Lung (tissue), 11 donors: ENCODE measurements at regions not wholly inside any gene's neighbourhood (a gene's known extent, or its start where the extent isn't known, plus 50 kb on each side); places are given as distances from the start of the nearest gene placed in this dataset.

Experiments used
- ATAC-seq: fragments of 200-7000 bp; cut with Tn5 transposase; one replicate; pipeline ENCODE4 v1.9.1; 2020; ENCODE audit warnings: moderate number of reproducible peaks; ENCODE audit not compliant: insufficient read depth, low FRiP score
- DNase-seq, 3 donors: peaks; one replicate each; pipeline ENCODE4 v3.0.0-alpha.2; 2013 to 2017
- H3K27ac ChIP-seq, 2 donors: one replicate each; pipeline ENCODE4 v1.5.1; 2013; ENCODE audit warnings: mild to moderate bottlenecking in 2 of 2, moderate library complexity in 2 of 2, control low read depth in 1 of 2, inconsistent platforms in 1 of 2, low read depth in 1 of 2, low read length in 1 of 2
- H3K27me3 ChIP-seq, 3 donors: one replicate each; pipeline ENCODE4 v1.5.1; 2013; ENCODE audit warnings: low read length in 2 of 3; ENCODE audit not compliant: control insufficient read depth in 3 of 3, insufficient read depth in 3 of 3
- H3K36me3 ChIP-seq, 4 donors: one replicate each; pipeline ENCODE4 v1.5.1; 2013; ENCODE audit warnings: low read length in 4 of 4, mild to moderate bottlenecking in 1 of 4, moderate library complexity in 1 of 4; ENCODE audit not compliant: control insufficient read depth in 4 of 4, insufficient read depth in 4 of 4
- H3K4me1 ChIP-seq, 5 donors: one replicate each; pipeline ENCODE4 v1.5.1; 2013; ENCODE audit warnings: low read length in 5 of 5, mild to moderate bottlenecking in 2 of 5, moderate library complexity in 1 of 5; ENCODE audit not compliant: control insufficient read depth in 5 of 5, insufficient read depth in 5 of 5
- H3K4me3 ChIP-seq: one replicate; pipeline ENCODE4 v1.5.1; 2013; ENCODE audit warnings: mild to moderate bottlenecking, control low read depth, moderate library complexity
- H3K9ac ChIP-seq, 2 donors: one replicate each; pipeline ENCODE4 v1.5.1; 2013; ENCODE audit warnings: low read length in 2 of 2, control low read depth in 1 of 2; ENCODE audit not compliant: insufficient read depth in 1 of 2
- H3K9me3 ChIP-seq, 4 donors: one replicate each; pipeline ENCODE4 v1.5.1; 2013; ENCODE audit warnings: low read length in 3 of 4, mild to moderate bottlenecking in 1 of 4, moderate library complexity in 1 of 4; ENCODE audit not compliant: control insufficient read depth in 4 of 4, insufficient read depth in 3 of 4
- CTCF ChIP-seq: IDR thresholded peaks from 2 replicates; pipeline ENCODE4 v1.5.1; 2012; ENCODE audit warnings: mild to moderate bottlenecking; ENCODE audit errors: control extremely low read depth, extremely low read depth
- WGBS, 2 donors: extraction: QIAGEN DNeasy Blood & Tissue Kit; methylation state at CpG; one replicate each; pipeline ENCODE4 v1.1.7; 2013; 5-methylcytosine and 5-hydroxymethylcytosine counted together
- donor health status: control.
- donor health status: control.
- donor health status: Bipolar disorder and iron deficiency.
- donor health status: healthy.
- donor health status: DM: yes; HTN: yes; CAD: no.

- H3K27me3 ChIP-seq = no peaks in the 10 kb centered on the region
- H3K36me3 ChIP-seq = no peaks in the 10 kb centered on the region
- no peak overlapping the region for H3K4me3 ChIP-seq
- no peak overlapping the region for H3K27ac ChIP-seq
- WGBS, 2 donors = 75 to 77% methylated on average over 8 of the region's 8 CpGs
- H3K9ac ChIP-seq = no peak overlapping the region
- DNase-seq = no peak
- no peak for ATAC-seq
- no peak for TF ChIP-seq CTCF
- no peaks in the 10 kb centered on the region for H3K4me1 ChIP-seq
- no peaks in the 10 kb centered on the region for H3K9me3 ChIP-seq
Measured at GRCh38 chr5:63240063-63240755, 661.6 kb downstream of the LRRC70 start.

GRCh38 chr5:63233911-63234310 lies 655.3 kb downstream of the LRRC70 start:
- no peak overlapping the region for H3K9ac ChIP-seq
- TF ChIP-seq CTCF = no peak
- 40 to 66% methylated on average over 3 of the region's 3 CpGs for WGBS, 2 donors
- no peaks in the 10 kb centered on the region for H3K27me3 ChIP-seq
- peaks cover 0 to 5% (median 0%) of the 10 kb centered on the region in 5 donors for H3K4me1 ChIP-seq
- no peak overlapping the region for H3K4me3 ChIP-seq
- no peak for ATAC-seq
- no peaks in the 10 kb centered on the region for H3K36me3 ChIP-seq
- DNase-seq = peak in 2 of 3 donors; percentile 12 to 49
- no peak overlapping the region for H3K27ac ChIP-seq
- H3K9me3 ChIP-seq = no peaks in the 10 kb centered on the region

- H3K27ac ChIP-seq = no peak overlapping the region
- H3K9me3 ChIP-seq = no peaks in the 10 kb centered on the region
- 75 to 80% methylated on average over 1 of the region's 1 CpG for WGBS, 2 donors
- ATAC-seq (no peak), DNase-seq (no peak)
- no peak overlapping the region for H3K9ac ChIP-seq
- no peaks in the 10 kb centered on the region for H3K27me3 ChIP-seq
- no peak overlapping the region for H3K4me3 ChIP-seq
- no peaks in the 10 kb centered on the region for H3K36me3 ChIP-seq
- H3K4me1 ChIP-seq = peaks cover 0 to 5% (median 0%) of the 10 kb centered on the region in 5 donors
- TF ChIP-seq CTCF = no peak
Measured at GRCh38 chr5:63233361-63233760, 654.7 kb downstream of the LRRC70 start.

GRCh38 chr5:63230754-63231153 lies 652.1 kb downstream of the LRRC70 start:
- Histone ChIP-seq H3K27ac (no peak overlapping the region), H3K9ac (no peak overlapping the region), H3K4me3 (no peak overlapping the region), H3K36me3 (no peaks in the 10 kb centered on the region), H3K9me3 (no peaks in the 10 kb centered on the region), H3K27me3 (no peaks in the 10 kb centered on the region), H3K4me1 (peaks cover 0 to 5% (median 0%) of the 10 kb centered on the region in 5 donors)
- WGBS, 2 donors = 70 to 78% methylated on average over 2 of the region's 2 CpGs
- no peak for TF ChIP-seq CTCF
- no peak for ATAC-seq
- no peak for DNase-seq
